ENCODE measurements at regions not wholly inside any gene's neighbourhood (a gene's known extent, or its start where the extent isn't known, plus 50 kb on each side); places are given as distances from the start of the nearest gene placed in this dataset.

- DNase-seq (ENCODE audit: low read depth, low spot score) = no peak
- H3K36me3 Mint-ChIP-seq (ENCODE audit: low read depth) = peaks cover 4% of the 10 kb centered on the region
- peaks cover 5% of the 10 kb centered on the region for H3K9me3 Mint-ChIP-seq
- H3K4me3 Mint-ChIP-seq = no peak overlapping the region
- H3K27ac Mint-ChIP-seq (ENCODE audit: unreplicated experiment) = no peak overlapping the region
- no peak for TF ChIP-seq CTCF (conservative IDR thresholded peaks at IDR 0.05)
- peaks cover 6% of the 10 kb centered on the region for H3K4me1 Mint-ChIP-seq
- H3K27me3 Mint-ChIP-seq (ENCODE audit: low read depth) = peaks cover 28% of the 10 kb centered on the region
Measured at GRCh38 chr16:8204096-8204495, 386.2 kb downstream of the TMEM114 start.

DNA sequence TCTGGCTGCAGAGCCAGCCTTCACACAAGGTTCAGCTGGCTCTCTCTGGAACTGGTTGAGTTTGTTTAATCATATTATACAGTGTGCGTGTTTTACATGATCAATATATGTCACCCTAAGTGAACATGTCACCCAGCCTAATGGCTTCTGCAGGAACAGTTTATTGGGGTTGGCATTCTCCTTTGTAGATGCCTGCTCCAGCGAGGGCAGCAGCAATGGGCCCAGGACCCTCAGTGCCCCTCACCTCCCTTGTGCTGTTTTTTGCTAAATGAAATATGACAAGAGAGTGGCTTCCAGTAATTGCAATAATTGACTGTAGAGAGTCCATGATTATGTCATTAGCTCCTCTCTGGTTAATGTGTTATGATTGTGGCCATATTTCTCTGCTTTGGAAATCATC is 387.2 kb downstream of the TMEM114 start:
- TF ChIP-seq CTCF (conservative IDR thresholded peaks at IDR 0.05) = no peak
- H3K36me3 Mint-ChIP-seq (ENCODE audit: low read depth) = peaks cover 4% of the 10 kb centered on the region
- H3K27ac Mint-ChIP-seq (ENCODE audit: unreplicated experiment) = no peak overlapping the region
- H3K9me3 Mint-ChIP-seq = peaks cover 5% of the 10 kb centered on the region
- H3K4me3 Mint-ChIP-seq = no peak overlapping the region
- H3K27me3 Mint-ChIP-seq (ENCODE audit: low read depth) = peaks cover 28% of the 10 kb centered on the region
- no peak for DNase-seq (ENCODE audit: low read depth, low spot score)
- no peaks in the 10 kb centered on the region for H3K4me1 Mint-ChIP-seq

DNA sequence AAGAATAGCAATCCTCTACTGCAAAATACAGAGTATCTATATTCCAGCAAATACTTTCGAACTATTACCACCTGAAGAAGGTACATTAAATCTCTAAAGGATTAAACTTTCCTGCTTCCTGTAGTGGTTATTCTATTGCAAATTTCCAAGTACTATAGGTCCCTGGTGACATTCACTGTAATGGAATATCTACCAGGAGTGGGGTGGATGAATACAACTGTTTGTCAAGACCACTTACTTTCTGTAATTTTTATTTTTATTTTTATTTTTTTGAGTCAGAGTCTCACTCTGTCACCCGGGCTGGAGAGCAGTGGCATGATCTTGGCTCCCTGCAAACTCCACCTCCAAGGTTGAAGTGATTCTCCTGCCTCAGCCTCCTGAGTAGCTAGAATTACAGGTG is 389.5 kb downstream of the TMEM114 start:
- H3K27me3 Mint-ChIP-seq (ENCODE audit: low read depth) = peaks cover 12% of the 10 kb centered on the region
- no peak for TF ChIP-seq CTCF (conservative IDR thresholded peaks at IDR 0.05)
- no peak overlapping the region for H3K4me3 Mint-ChIP-seq
- H3K9me3 Mint-ChIP-seq = peaks cover 5% of the 10 kb centered on the region
- DNase-seq (ENCODE audit: low read depth, low spot score) = no peak
- no peaks in the 10 kb centered on the region for H3K4me1 Mint-ChIP-seq
- H3K36me3 Mint-ChIP-seq (ENCODE audit: low read depth) = peaks cover 4% of the 10 kb centered on the region
- H3K27ac Mint-ChIP-seq (ENCODE audit: unreplicated experiment) = no peak overlapping the region

DNA sequence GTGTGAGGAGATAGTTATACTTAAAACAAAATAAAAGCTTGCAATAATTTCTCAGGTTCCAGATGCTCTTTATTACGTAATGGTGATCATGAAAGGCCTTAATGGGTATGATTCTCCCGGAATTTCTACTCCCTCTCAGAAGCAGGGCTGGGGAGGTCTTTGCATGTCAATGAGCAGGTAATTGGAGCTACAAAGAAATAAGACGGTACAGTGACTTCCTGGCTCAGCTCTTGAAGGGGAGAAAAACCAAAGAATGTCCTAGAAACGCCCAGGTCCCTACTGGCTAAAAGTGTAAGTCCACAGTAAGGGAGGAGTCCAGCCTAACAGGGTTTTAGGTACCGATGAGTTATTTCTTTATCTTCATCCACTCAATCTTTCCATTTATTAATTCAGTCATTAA is 390.9 kb downstream of the TMEM114 start:
- no peak overlapping the region for H3K27ac Mint-ChIP-seq (ENCODE audit: unreplicated experiment)
- no peak overlapping the region for H3K4me3 Mint-ChIP-seq
- peaks cover 5% of the 10 kb centered on the region for H3K9me3 Mint-ChIP-seq
- DNase-seq (ENCODE audit: low read depth, low spot score) = no peak
- H3K36me3 Mint-ChIP-seq (ENCODE audit: low read depth) = peaks cover 4% of the 10 kb centered on the region
- no peak for TF ChIP-seq CTCF (conservative IDR thresholded peaks at IDR 0.05)
- H3K4me1 Mint-ChIP-seq = no peaks in the 10 kb centered on the region
- H3K27me3 Mint-ChIP-seq (ENCODE audit: low read depth) = peaks cover 16% of the 10 kb centered on the region

- Mint-ChIP-seq H3K4me3 (no peak overlapping the region), H3K27ac (ENCODE audit: unreplicated experiment) (no peak overlapping the region)
- peak; percentile 23 for DNase-seq (ENCODE audit: low read depth, low spot score)
Measured at GRCh38 chr16:8194794-8195193, 395.5 kb downstream of the TMEM114 start.

More at GRCh38 chr16:8194794-8195193, 395.5 kb downstream of the TMEM114 start:
- Mint-ChIP-seq H3K27me3 (ENCODE audit: low read depth) (peaks cover 21% of the 10 kb centered on the region), H3K9me3 (peaks cover 3% of the 10 kb centered on the region), H3K36me3 (ENCODE audit: low read depth) (no peaks in the 10 kb centered on the region), H3K4me1 (no peaks in the 10 kb centered on the region)
- peak; percentile 58 for TF ChIP-seq CTCF (conservative IDR thresholded peaks at IDR 0.05)

Measured in neural crest cell (in vitro differentiated cells).